Breast epithelium (tissue), 3 donors: ENCODE measurements at regions not wholly inside any gene's neighbourhood (a gene's known extent, or its start where the extent isn't known, plus 50 kb on each side); places are given as distances from the start of the nearest gene placed in this dataset.

ENCODE experiments used
- POLR2A ChIP-seq: fragments of 450-650 bp; IDR thresholded peaks from one replicate; pipeline ENCODE4 v1.6.1; 2016; ENCODE audit warnings: antibody characterized with exemption, mild to moderate bottlenecking, moderate library complexity
- POLR2AphosphoS5 ChIP-seq, 3 donors: sonication (generic); formaldehyde crosslinking; IDR thresholded peaks; one replicate each; pipeline ENCODE4 v1.6.1; 2017; ENCODE audit warnings: antibody characterized with exemption in 3 of 3
- TF ChIP-seq, protein P1 (sequence below), 3 donors: fragments of 450-650 bp; IDR thresholded peaks; one replicate each; pipeline ENCODE4 v1.5.1; 2016 to 2017; ENCODE audit warnings: antibody characterized with exemption in 3 of 3, mild to moderate bottlenecking in 3 of 3, moderate library complexity in 3 of 3

DNA sequence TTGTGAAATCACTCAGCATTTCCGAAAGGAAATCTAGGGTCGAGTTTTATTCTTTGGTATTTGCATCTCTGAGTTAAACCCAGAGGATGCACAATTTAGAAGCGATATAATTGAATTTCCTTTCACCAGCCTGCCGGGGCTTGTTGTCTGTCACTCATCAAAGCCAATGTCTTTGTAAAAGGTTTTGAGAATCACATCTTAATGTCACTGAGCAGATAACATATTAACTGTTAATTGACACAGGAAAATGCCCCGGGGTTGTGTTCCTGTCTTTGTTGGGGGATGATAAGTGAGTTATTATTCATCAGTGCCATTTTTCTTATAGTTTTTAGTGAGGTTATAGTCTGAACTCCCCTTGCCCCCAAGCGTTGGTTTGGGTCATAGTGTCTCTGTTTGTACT is 73.4 kb downstream of the DUSP6 start:
- TF ChIP-seq, protein P1, sequence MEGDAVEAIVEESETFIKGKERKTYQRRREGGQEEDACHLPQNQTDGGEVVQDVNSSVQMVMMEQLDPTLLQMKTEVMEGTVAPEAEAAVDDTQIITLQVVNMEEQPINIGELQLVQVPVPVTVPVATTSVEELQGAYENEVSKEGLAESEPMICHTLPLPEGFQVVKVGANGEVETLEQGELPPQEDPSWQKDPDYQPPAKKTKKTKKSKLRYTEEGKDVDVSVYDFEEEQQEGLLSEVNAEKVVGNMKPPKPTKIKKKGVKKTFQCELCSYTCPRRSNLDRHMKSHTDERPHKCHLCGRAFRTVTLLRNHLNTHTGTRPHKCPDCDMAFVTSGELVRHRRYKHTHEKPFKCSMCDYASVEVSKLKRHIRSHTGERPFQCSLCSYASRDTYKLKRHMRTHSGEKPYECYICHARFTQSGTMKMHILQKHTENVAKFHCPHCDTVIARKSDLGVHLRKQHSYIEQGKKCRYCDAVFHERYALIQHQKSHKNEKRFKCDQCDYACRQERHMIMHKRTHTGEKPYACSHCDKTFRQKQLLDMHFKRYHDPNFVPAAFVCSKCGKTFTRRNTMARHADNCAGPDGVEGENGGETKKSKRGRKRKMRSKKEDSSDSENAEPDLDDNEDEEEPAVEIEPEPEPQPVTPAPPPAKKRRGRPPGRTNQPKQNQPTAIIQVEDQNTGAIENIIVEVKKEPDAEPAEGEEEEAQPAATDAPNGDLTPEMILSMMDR (IDR thresholded peaks at IDR 0.05), result no peak
- no peak for TF ChIP-seq POLR2A
- TF ChIP-seq POLR2AphosphoS5 (IDR thresholded peaks at IDR 0.05), result no peak
